Stimulated activated CD4-positive, alpha-beta T cell treated with anti-CD3 and anti-CD28 coated beads, TNF-alpha, amount 100 ng/mL, for 4 hours (primary cell): ENCODE measurements at regions not wholly inside any gene's neighbourhood (a gene's known extent, or its start where the extent isn't known, plus 50 kb on each side); places are given as distances from the start of the nearest gene placed in this dataset.

Experiments
- DNase-seq, 3 experiments: peaks; one replicate each; pipeline ENCODE4 v3.0.0-alpha.2; 2020; ENCODE audit warnings: low read depth in 3 of 3

GRCh38 chr16:77662246-77662645 lies 60.1 kb upstream of the NUDT7 start:
- no peak for DNase-seq

GRCh38 chr16:77663711-77664110 lies 58.6 kb upstream of the NUDT7 start:
- no peak for DNase-seq

GRCh38 chr16:77666771-77667170 lies 55.5 kb upstream of the NUDT7 start:
- no peak for DNase-seq

DNA sequence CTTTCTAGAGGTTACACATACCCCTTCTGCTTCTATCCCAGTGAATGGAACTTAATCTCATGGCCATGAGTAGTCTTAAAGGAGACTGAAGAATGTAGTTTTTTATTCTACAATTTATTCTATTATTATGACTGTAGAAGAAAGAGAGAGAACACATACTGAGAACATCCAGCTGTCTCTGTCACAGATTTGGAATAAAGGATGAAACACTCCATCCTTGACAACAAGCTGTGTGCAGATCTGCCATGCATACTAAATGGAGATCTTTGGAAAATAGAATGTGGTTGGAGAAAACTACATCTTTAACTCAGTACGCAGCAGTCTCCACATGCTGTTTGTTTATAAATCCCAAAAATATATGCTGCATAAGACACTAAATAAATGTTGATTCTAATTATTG lies 54.1 kb upstream of the NUDT7 start:
- no peak for DNase-seq

DNA sequence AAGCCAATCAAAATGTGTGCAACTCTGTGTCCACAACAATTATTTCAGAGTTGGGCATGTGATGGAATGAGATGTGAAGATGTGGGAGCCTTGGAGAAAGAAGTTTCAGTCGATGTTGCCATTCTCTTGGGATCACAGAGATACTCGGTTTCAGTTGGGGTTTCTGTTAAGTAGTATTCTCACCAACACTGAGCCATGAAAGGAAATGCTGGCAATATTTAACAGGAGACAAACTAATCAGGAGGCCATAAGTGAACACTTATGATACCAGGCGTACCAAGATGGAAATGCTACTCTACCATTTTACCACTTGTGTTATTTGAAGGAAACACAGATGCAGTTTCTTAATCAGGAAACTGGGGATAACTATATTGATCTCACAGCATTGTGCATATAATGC lies 53.3 kb upstream of the NUDT7 start:
- DNase-seq: no peak
